ENCODE measurements at regions not wholly inside any gene's neighbourhood (a gene's known extent, or its start where the extent isn't known, plus 50 kb on each side); places are given as distances from the start of the nearest gene placed in this dataset.

DNA sequence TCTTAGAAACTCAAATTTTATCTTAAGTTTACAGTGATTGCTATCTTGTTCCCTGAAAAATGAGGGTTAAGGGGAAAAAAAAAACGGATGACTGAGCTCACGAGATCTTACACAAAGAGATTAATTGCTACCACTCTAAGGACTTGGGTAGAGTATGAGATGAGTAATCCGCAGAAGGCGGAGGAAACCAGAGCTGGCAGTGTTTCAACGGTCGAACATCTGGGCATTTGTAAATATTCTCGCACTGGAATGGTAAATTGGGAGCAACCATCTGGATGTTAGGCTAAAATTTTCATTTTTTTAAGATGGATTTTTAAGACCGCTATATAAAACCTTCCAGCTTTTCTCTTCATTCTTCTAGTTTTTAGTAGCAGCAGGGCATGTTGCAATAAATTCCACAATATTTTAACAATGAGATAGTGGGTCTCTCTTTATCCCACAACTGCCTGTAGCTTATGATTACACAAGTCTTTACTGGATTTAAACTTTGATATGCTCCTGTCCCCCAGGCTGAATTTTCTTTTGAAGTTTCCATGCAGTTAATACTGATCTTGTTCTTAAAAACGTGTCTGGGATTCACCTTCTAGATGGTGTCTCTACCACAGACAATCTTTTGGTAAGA is 1324.1 kb downstream of the AACS start:
- peak; percentile 84 for DNase-seq (ENCODE audit: low read depth)
- no peak overlapping the region for H3K4me3 ChIP-seq (ENCODE audit: low read length)
- TF ChIP-seq CTCF (conservative IDR thresholded peaks at IDR 0.05; ENCODE audit: low read length), result no peak

- TF ChIP-seq CTCF (conservative IDR thresholded peaks at IDR 0.05; ENCODE audit: low read length), result no peak
- no peak overlapping the region for H3K4me3 ChIP-seq (ENCODE audit: low read length)
- DNase-seq (ENCODE audit: low read depth), result peak; percentile 22
Observed at GRCh38 chr12:126389961-126390360, 1324.7 kb downstream of the AACS start.

- no peak overlapping the region for H3K4me3 ChIP-seq (ENCODE audit: low read length)
- TF ChIP-seq CTCF (conservative IDR thresholded peaks at IDR 0.05; ENCODE audit: low read length), result no peak
- DNase-seq (ENCODE audit: low read depth), result no peak
Observed at GRCh38 chr12:126390969-126391566, 1325.8 kb downstream of the AACS start.

GRCh38 chr12:126396536-126396935 is 1331.3 kb downstream of the AACS start:
- DNase-seq (ENCODE audit: low read depth), result no peak
- TF ChIP-seq CTCF (conservative IDR thresholded peaks at IDR 0.05; ENCODE audit: low read length), result no peak
- no peak overlapping the region for H3K4me3 ChIP-seq (ENCODE audit: low read length)

DNA sequence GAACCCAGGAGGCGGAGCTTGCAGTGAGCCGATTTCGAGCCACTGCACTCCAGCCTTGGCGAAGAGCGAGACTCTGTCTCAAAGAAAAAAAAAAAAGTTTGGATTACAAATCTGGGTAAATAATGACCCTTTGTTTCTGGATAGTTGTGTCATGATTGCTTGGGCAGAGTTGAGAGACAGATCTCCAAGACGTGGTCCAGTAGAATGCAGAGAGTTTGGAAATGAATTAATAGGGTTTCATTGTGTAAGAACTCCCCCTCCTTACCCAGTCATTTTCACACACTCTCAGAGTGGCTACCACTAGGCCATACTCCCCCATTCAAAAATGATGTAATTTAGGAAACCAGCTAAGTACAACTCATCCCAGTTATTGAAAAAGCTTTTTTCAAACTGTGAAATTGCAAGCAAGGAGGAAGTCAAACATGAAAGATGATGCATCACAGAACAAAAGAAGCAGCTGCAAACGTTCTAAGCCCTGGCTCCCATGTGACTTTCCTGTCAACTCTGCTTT is 1331.9 kb downstream of the AACS start:
- no peak for TF ChIP-seq CTCF (conservative IDR thresholded peaks at IDR 0.05; ENCODE audit: low read length)
- peak; percentile 52 for DNase-seq (ENCODE audit: low read depth)
- no peak overlapping the region for H3K4me3 ChIP-seq (ENCODE audit: low read length)

DNA sequence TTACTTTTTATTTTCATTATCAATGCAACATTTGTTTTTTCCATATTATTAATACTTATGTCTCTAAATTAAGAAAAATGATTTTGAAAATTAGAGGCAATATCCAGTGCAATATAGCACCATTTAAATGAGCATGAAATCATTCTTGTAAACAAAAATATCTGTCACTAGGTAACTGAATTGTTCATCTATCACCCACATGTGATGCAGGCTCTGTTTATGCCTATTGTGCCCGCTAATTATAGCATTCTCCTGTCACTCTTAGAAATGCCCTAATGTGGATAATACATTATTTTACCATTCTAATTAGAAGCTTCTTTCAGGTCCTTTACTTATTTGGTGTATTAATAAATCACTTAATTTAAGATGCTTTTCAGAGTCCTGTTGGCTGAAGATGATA is 1332.4 kb downstream of the AACS start:
- no peak overlapping the region for H3K4me3 ChIP-seq (ENCODE audit: low read length)
- no peak for TF ChIP-seq CTCF (conservative IDR thresholded peaks at IDR 0.05; ENCODE audit: low read length)
- DNase-seq (ENCODE audit: low read depth), result no peak

DNA sequence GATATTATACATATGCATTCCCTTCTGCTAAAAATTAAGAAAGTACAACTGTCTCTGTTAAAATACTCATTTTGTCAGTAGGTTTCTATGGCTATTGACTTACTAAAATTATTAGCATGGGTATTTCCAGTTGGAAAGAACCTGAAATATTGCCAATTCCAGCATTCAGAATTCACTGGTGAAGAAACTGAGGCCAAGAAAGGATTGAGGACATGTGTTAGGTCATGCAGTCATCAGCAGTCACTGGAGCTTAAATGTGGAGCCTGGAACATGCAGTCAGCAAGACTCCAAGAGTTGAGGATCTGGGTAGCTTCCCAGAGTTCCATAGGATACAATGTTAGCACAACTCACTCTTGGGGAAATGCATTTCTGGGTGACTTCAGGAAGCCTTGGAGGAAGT is 1335.6 kb downstream of the AACS start:
- TF ChIP-seq CTCF (conservative IDR thresholded peaks at IDR 0.05; ENCODE audit: low read length), result no peak
- no peak for DNase-seq (ENCODE audit: low read depth)
- H3K4me3 ChIP-seq (ENCODE audit: low read length), result no peak overlapping the region

Data from AG10803 (cell line).